Frontal cortex (tissue), 3 donors: ENCODE measurements at regions not wholly inside any gene's neighbourhood (a gene's known extent, or its start where the extent isn't known, plus 50 kb on each side); places are given as distances from the start of the nearest gene placed in this dataset.
"Not testable (repeated sequence)": the region's sequence is repeated elsewhere in the genome, so short reads cannot be mapped to it uniquely, and the experiment has no call there.

ENCODE experiments used
- DNase-seq, 2 donors: peaks; one replicate each; pipeline ENCODE4 v3.0.0; 2012; ENCODE audit warnings: low spot score in 2 of 2
- FAIRE-seq: peaks from 2 replicates; lab custom pipeline; 2012; peaks lifted over from hg19 to GRCh38; lab: Jason Lieb, UNC
- donor health status: control.
- donor health status: control.
- donor health status: control.

GRCh38 chr4:72945719-72946336 is 123.7 kb downstream of the COX18 start:
- no peak for DNase-seq
- FAIRE-seq: no peak

- no peak for FAIRE-seq
- DNase-seq: no peak
Observed at GRCh38 chr4:72942565-72942964, 127.0 kb downstream of the COX18 start.

GRCh38 chr4:72938516-72938915 is 131.0 kb downstream of the COX18 start:
- FAIRE-seq: no peak
- DNase-seq: no peak

- no peak for FAIRE-seq
Observed at GRCh38 chr4:72935462-72935861, 134.1 kb downstream of the COX18 start.

GRCh38 chr4:72933029-72933428 is 136.5 kb downstream of the COX18 start:
- no peak for DNase-seq
- no peak for FAIRE-seq

More at GRCh38 chr4:72935462-72935861, 134.1 kb downstream of the COX18 start:
- DNase-seq: no peak

GRCh38 chr4:72931346-72931745 is 138.2 kb downstream of the COX18 start:
- no peak for FAIRE-seq
- no peak for DNase-seq

- not testable (repeated sequence) for FAIRE-seq, DNase-seq
Observed at GRCh38 chr4:72929596-72930274, 139.8 kb downstream of the COX18 start.

GRCh38 chr4:72924814-72925213 is 144.7 kb downstream of the COX18 start:
- FAIRE-seq: no peak

GRCh38 chr4:72919937-72920336 is 149.6 kb downstream of the COX18 start:
- DNase-seq: no peak
- FAIRE-seq: no peak

More at GRCh38 chr4:72924814-72925213, 144.7 kb downstream of the COX18 start:
- no peak for DNase-seq

GRCh38 chr4:72919464-72919863 is 150.1 kb downstream of the COX18 start:
- no peak for FAIRE-seq
- DNase-seq: no peak

GRCh38 chr4:72918362-72918761 is 151.2 kb downstream of the COX18 start:
- no peak for FAIRE-seq
- no peak for DNase-seq

- FAIRE-seq: no peak
Observed at GRCh38 chr4:72911316-72911715, 158.2 kb downstream of the COX18 start.

GRCh38 chr4:72909461-72909860 is 160.1 kb downstream of the COX18 start:
- FAIRE-seq (no peak), DNase-seq (no peak)

More at GRCh38 chr4:72911316-72911715, 158.2 kb downstream of the COX18 start:
- no peak for DNase-seq

- DNase-seq (no peak), FAIRE-seq (no peak)
Observed at GRCh38 chr4:72902354-72902753, 167.2 kb downstream of the COX18 start.

GRCh38 chr4:72901553-72901952 is 168.0 kb downstream of the COX18 start:
- DNase-seq (no peak), FAIRE-seq (no peak)

GRCh38 chr4:72900952-72901351 is 168.6 kb downstream of the COX18 start:
- FAIRE-seq: no peak
- DNase-seq: no peak

- DNase-seq: no peak
- no peak for FAIRE-seq
Observed at GRCh38 chr4:72899621-72900020, 169.9 kb downstream of the COX18 start.

GRCh38 chr4:72899214-72899613 is 170.3 kb downstream of the COX18 start:
- no peak for FAIRE-seq

GRCh38 chr4:72896515-72896914 is 173.0 kb downstream of the COX18 start:
- no peak for DNase-seq
- no peak for FAIRE-seq

More at GRCh38 chr4:72899214-72899613, 170.3 kb downstream of the COX18 start:
- DNase-seq: no peak

- DNase-seq (no peak), FAIRE-seq (no peak)
Observed at GRCh38 chr4:72895408-72895807, 174.1 kb downstream of the COX18 start.

GRCh38 chr4:72893354-72894066 is 176.0 kb downstream of the COX18 start:
- no peak for FAIRE-seq
- no peak for DNase-seq
